ENCODE measurements at regions not wholly inside any gene's neighbourhood (a gene's known extent, or its start where the extent isn't known, plus 50 kb on each side); places are given as distances from the start of the nearest gene placed in this dataset.
A peak's percentile ranks its signal among the peaks of the same experiment; 100 is the strongest.

- H3K56ac ChIP-seq (ENCODE audit: low read length) = no peak overlapping the region
- H3K4ac ChIP-seq (ENCODE audit: low read depth, low read length) = no peak overlapping the region
- no peak overlapping the region for H2AK5ac ChIP-seq (ENCODE audit: low read length)
- peak overlapping the region; percentile 72 for H3K27ac ChIP-seq (ENCODE audit: low read depth, low read length)
- H3K4me2 ChIP-seq (ENCODE audit: low read length) = no peak overlapping the region
- no peak overlapping the region for H3K4me3 ChIP-seq (ENCODE audit: low read length)
- H2BK15ac ChIP-seq (replicated peaks; ENCODE audit: low read depth) = no peak overlapping the region
- no peak overlapping the region for H3K9ac ChIP-seq (ENCODE audit: low read length)
- H3K23ac ChIP-seq (ENCODE audit: low read length) = no peak overlapping the region
- no peak overlapping the region for H4K5ac ChIP-seq (ENCODE audit: low read length)
- H2BK120ac ChIP-seq (ENCODE audit: low read depth, low read length) = no peak overlapping the region
- H3K79me2 ChIP-seq (ENCODE audit: control insufficient read depth, insufficient read depth, low read length) = no peaks in the 10 kb centered on the region
- no peak overlapping the region for H4K8ac ChIP-seq (ENCODE audit: low read depth, low read length)
- H3K79me1 ChIP-seq (ENCODE audit: low read length) = no peaks in the 10 kb centered on the region
- no peaks in the 10 kb centered on the region for H3K27me3 ChIP-seq (ENCODE audit: insufficient read depth, low read length, poor library complexity)
- no peak overlapping the region for H2BK5ac ChIP-seq (ENCODE audit: low read length)
- H3K18ac ChIP-seq (ENCODE audit: low read length) = no peak overlapping the region
- H3K4me1 ChIP-seq (ENCODE audit: control insufficient read depth, low read depth, low read length) = peaks cover 14% of the 10 kb centered on the region
- H3K36me3 ChIP-seq (ENCODE audit: control insufficient read depth, insufficient read depth, low read length) = no peaks in the 10 kb centered on the region
- peak; percentile 34 for DNase-seq
Observed at GRCh38 chr9:115396071-115396529, 278.1 kb upstream of the TNC start.

GRCh38 chr9:115397591-115398312 lies 279.8 kb upstream of the TNC start:
- no peak overlapping the region for H3K4me3 ChIP-seq (ENCODE audit: low read length)
- H3K27ac ChIP-seq (ENCODE audit: low read depth, low read length) = no peak overlapping the region
- no peaks in the 10 kb centered on the region for H3K79me2 ChIP-seq (ENCODE audit: control insufficient read depth, insufficient read depth, low read length)
- H3K4me1 ChIP-seq (ENCODE audit: control insufficient read depth, low read depth, low read length) = peaks cover 14% of the 10 kb centered on the region
- no peak overlapping the region for H3K23ac ChIP-seq (ENCODE audit: low read length)
- H3K56ac ChIP-seq (ENCODE audit: low read length) = no peak overlapping the region
- no peaks in the 10 kb centered on the region for H3K36me3 ChIP-seq (ENCODE audit: control insufficient read depth, insufficient read depth, low read length)
- no peak overlapping the region for H4K5ac ChIP-seq (ENCODE audit: low read length)
- H3K27me3 ChIP-seq (ENCODE audit: insufficient read depth, low read length, poor library complexity) = no peaks in the 10 kb centered on the region
- no peak overlapping the region for H2BK5ac ChIP-seq (ENCODE audit: low read length)
- no peak overlapping the region for H3K4ac ChIP-seq (ENCODE audit: low read depth, low read length)
- H3K18ac ChIP-seq (ENCODE audit: low read length) = peak overlapping the region; percentile 72
- no peak overlapping the region for H2BK15ac ChIP-seq (replicated peaks; ENCODE audit: low read depth)
- no peak overlapping the region for H3K4me2 ChIP-seq (ENCODE audit: low read length)
- H2BK120ac ChIP-seq (ENCODE audit: low read depth, low read length) = no peak overlapping the region
- H3K9ac ChIP-seq (ENCODE audit: low read length) = no peak overlapping the region
- H4K8ac ChIP-seq (ENCODE audit: low read depth, low read length) = no peak overlapping the region
- no peaks in the 10 kb centered on the region for H3K79me1 ChIP-seq (ENCODE audit: low read length)
- no peak overlapping the region for H2AK5ac ChIP-seq (ENCODE audit: low read length)
- no peak for DNase-seq
- WGBS (ENCODE audit: extremely low coverage, insufficient coverage, low lambda C conversion rate) = no CpG with 5 or more reads among the region's 4 CpGs

- no peaks in the 10 kb centered on the region for H3K27me3 ChIP-seq (ENCODE audit: insufficient read depth, low read length, poor library complexity)
- no peak overlapping the region for H2BK15ac ChIP-seq (replicated peaks; ENCODE audit: low read depth)
- H3K4me3 ChIP-seq (ENCODE audit: low read length) = no peak overlapping the region
- H3K27ac ChIP-seq (ENCODE audit: low read depth, low read length) = no peak overlapping the region
- no peak overlapping the region for H3K56ac ChIP-seq (ENCODE audit: low read length)
- no peaks in the 10 kb centered on the region for H3K36me3 ChIP-seq (ENCODE audit: control insufficient read depth, insufficient read depth, low read length)
- DNase-seq = no peak
- no peak overlapping the region for H3K9ac ChIP-seq (ENCODE audit: low read length)
- H3K4me1 ChIP-seq (ENCODE audit: control insufficient read depth, low read depth, low read length) = peaks cover 14% of the 10 kb centered on the region
- WGBS (ENCODE audit: extremely low coverage, insufficient coverage, low lambda C conversion rate) = no CpG with 5 or more reads among the region's 3 CpGs
- H3K18ac ChIP-seq (ENCODE audit: low read length) = peak overlapping the region; percentile 72
- no peak overlapping the region for H4K8ac ChIP-seq (ENCODE audit: low read depth, low read length)
- no peak overlapping the region for H2BK120ac ChIP-seq (ENCODE audit: low read depth, low read length)
- H2BK5ac ChIP-seq (ENCODE audit: low read length) = no peak overlapping the region
- no peak overlapping the region for H3K4ac ChIP-seq (ENCODE audit: low read depth, low read length)
- no peaks in the 10 kb centered on the region for H3K79me1 ChIP-seq (ENCODE audit: low read length)
- no peak overlapping the region for H3K23ac ChIP-seq (ENCODE audit: low read length)
- no peak overlapping the region for H2AK5ac ChIP-seq (ENCODE audit: low read length)
- H4K5ac ChIP-seq (ENCODE audit: low read length) = no peak overlapping the region
- no peaks in the 10 kb centered on the region for H3K79me2 ChIP-seq (ENCODE audit: control insufficient read depth, insufficient read depth, low read length)
- no peak overlapping the region for H3K4me2 ChIP-seq (ENCODE audit: low read length)
Observed at GRCh38 chr9:115398313-115398650, 280.3 kb upstream of the TNC start.

- H3K4me3 ChIP-seq (ENCODE audit: low read length) = no peak overlapping the region
- peak; percentile 21 for DNase-seq
- H3K27me3 ChIP-seq (ENCODE audit: insufficient read depth, low read length, poor library complexity) = no peaks in the 10 kb centered on the region
- no peaks in the 10 kb centered on the region for H3K36me3 ChIP-seq (ENCODE audit: control insufficient read depth, insufficient read depth, low read length)
- no peak overlapping the region for H3K23ac ChIP-seq (ENCODE audit: low read length)
- H2BK15ac ChIP-seq (replicated peaks; ENCODE audit: low read depth) = no peak overlapping the region
- H3K79me2 ChIP-seq (ENCODE audit: control insufficient read depth, insufficient read depth, low read length) = no peaks in the 10 kb centered on the region
- no peaks in the 10 kb centered on the region for H3K79me1 ChIP-seq (ENCODE audit: low read length)
- H3K18ac ChIP-seq (ENCODE audit: low read length) = no peak overlapping the region
- no peak overlapping the region for H3K4me2 ChIP-seq (ENCODE audit: low read length)
- peaks cover 14% of the 10 kb centered on the region for H3K4me1 ChIP-seq (ENCODE audit: control insufficient read depth, low read depth, low read length)
- no peak overlapping the region for H3K4ac ChIP-seq (ENCODE audit: low read depth, low read length)
- no peak overlapping the region for H4K5ac ChIP-seq (ENCODE audit: low read length)
- H2AK5ac ChIP-seq (ENCODE audit: low read length) = no peak overlapping the region
- no peak overlapping the region for H2BK5ac ChIP-seq (ENCODE audit: low read length)
- H3K56ac ChIP-seq (ENCODE audit: low read length) = no peak overlapping the region
- H2BK120ac ChIP-seq (ENCODE audit: low read depth, low read length) = no peak overlapping the region
- WGBS (ENCODE audit: extremely low coverage, insufficient coverage, low lambda C conversion rate) = no CpG with 5 or more reads among the region's 1 CpG
- H4K8ac ChIP-seq (ENCODE audit: low read depth, low read length) = no peak overlapping the region
- H3K27ac ChIP-seq (ENCODE audit: low read depth, low read length) = no peak overlapping the region
- no peak overlapping the region for H3K9ac ChIP-seq (ENCODE audit: low read length)
Observed at GRCh38 chr9:115398996-115399395, 281.0 kb upstream of the TNC start.

- WGBS (ENCODE audit: extremely low coverage, insufficient coverage, low lambda C conversion rate) = no CpG with 5 or more reads among the region's 3 CpGs
- no peak overlapping the region for H4K8ac ChIP-seq (ENCODE audit: low read depth, low read length)
- H4K5ac ChIP-seq (ENCODE audit: low read length) = no peak overlapping the region
- peaks cover 14% of the 10 kb centered on the region for H3K4me1 ChIP-seq (ENCODE audit: control insufficient read depth, low read depth, low read length)
- DNase-seq = no peak
- H3K4me2 ChIP-seq (ENCODE audit: low read length) = no peak overlapping the region
- H2BK15ac ChIP-seq (replicated peaks; ENCODE audit: low read depth) = no peak overlapping the region
- H3K27me3 ChIP-seq (ENCODE audit: insufficient read depth, low read length, poor library complexity) = no peaks in the 10 kb centered on the region
- H3K4me3 ChIP-seq (ENCODE audit: low read length) = no peak overlapping the region
- H3K79me1 ChIP-seq (ENCODE audit: low read length) = no peaks in the 10 kb centered on the region
- H2AK5ac ChIP-seq (ENCODE audit: low read length) = peak overlapping the region; percentile 18
- no peak overlapping the region for H3K56ac ChIP-seq (ENCODE audit: low read length)
- H3K4ac ChIP-seq (ENCODE audit: low read depth, low read length) = no peak overlapping the region
- H2BK5ac ChIP-seq (ENCODE audit: low read length) = no peak overlapping the region
- H3K36me3 ChIP-seq (ENCODE audit: control insufficient read depth, insufficient read depth, low read length) = no peaks in the 10 kb centered on the region
- no peak overlapping the region for H3K27ac ChIP-seq (ENCODE audit: low read depth, low read length)
- no peak overlapping the region for H3K23ac ChIP-seq (ENCODE audit: low read length)
- H3K18ac ChIP-seq (ENCODE audit: low read length) = no peak overlapping the region
- H3K79me2 ChIP-seq (ENCODE audit: control insufficient read depth, insufficient read depth, low read length) = no peaks in the 10 kb centered on the region
- H2BK120ac ChIP-seq (ENCODE audit: low read depth, low read length) = no peak overlapping the region
- H3K9ac ChIP-seq (ENCODE audit: low read length) = no peak overlapping the region
Observed at GRCh38 chr9:115400796-115401195, 282.8 kb upstream of the TNC start.

- Histone ChIP-seq H4K5ac (ENCODE audit: low read length) (no peak overlapping the region), H3K4ac (ENCODE audit: low read depth, low read length) (no peak overlapping the region), H3K27me3 (ENCODE audit: insufficient read depth, low read length, poor library complexity) (no peaks in the 10 kb centered on the region), H3K18ac (ENCODE audit: low read length) (no peak overlapping the region), H3K56ac (ENCODE audit: low read length) (no peak overlapping the region), H2BK5ac (ENCODE audit: low read length) (no peak overlapping the region), H3K23ac (ENCODE audit: low read length) (no peak overlapping the region), H2AK5ac (ENCODE audit: low read length) (no peak overlapping the region), H3K9ac (ENCODE audit: low read length) (no peak overlapping the region), H3K4me3 (ENCODE audit: low read length) (no peak overlapping the region), H3K27ac (ENCODE audit: low read depth, low read length) (no peak overlapping the region), H2BK120ac (ENCODE audit: low read depth, low read length) (no peak overlapping the region), H4K8ac (ENCODE audit: low read depth, low read length) (no peak overlapping the region), H3K4me2 (ENCODE audit: low read length) (no peak overlapping the region), H2BK15ac (replicated peaks; ENCODE audit: low read depth) (no peak overlapping the region), H3K36me3 (ENCODE audit: control insufficient read depth, insufficient read depth, low read length) (no peaks in the 10 kb centered on the region), H3K79me2 (ENCODE audit: control insufficient read depth, insufficient read depth, low read length) (no peaks in the 10 kb centered on the region), H3K4me1 (ENCODE audit: control insufficient read depth, low read depth, low read length) (peaks cover 8% of the 10 kb centered on the region), H3K79me1 (ENCODE audit: low read length) (no peaks in the 10 kb centered on the region)
- WGBS (ENCODE audit: extremely low coverage, insufficient coverage, low lambda C conversion rate) = no CpG with 5 or more reads among the region's 3 CpGs
- no peak for DNase-seq
Observed at GRCh38 chr9:115401756-115402327, 283.9 kb upstream of the TNC start.
